ENCODE measurements at regions not wholly inside any gene's neighbourhood (a gene's known extent, or its start where the extent isn't known, plus 50 kb on each side); places are given as distances from the start of the nearest gene placed in this dataset.

DNA sequence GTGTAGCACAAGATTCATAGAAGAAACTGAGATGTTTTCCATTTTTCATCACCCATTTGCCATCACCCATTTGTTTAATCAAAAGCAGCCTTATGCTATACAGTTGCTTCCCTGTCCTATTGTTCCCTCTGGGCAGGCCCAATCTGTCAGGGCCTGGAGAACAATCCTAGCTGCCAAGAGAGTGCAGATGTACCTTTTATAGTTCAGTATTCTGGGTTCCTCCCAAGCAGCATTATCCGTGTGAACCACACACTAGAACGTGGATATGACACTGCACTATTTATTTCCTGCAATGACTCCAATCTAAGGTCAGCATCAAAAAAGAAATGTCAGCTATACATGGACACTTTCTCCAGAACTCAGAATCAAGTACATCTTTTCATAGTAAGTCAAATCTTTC lies 269.0 kb downstream of the ADGRA3 start:
- ATAC-seq: no peak
- Histone ChIP-seq H2AFZ (ENCODE audit: low read depth, low read length) (no peak overlapping the region), H3K9ac (ENCODE audit: insufficient read depth in 1 of 2, low read depth in 2 of 2, low read length in 2 of 2) (no peak overlapping the region), H4K20me1 (replicated peaks; ENCODE audit: control insufficient read depth, insufficient read depth, low read length) (no peaks in the 10 kb centered on the region), H3K4me3 (no peak overlapping the region), H3K27ac (ENCODE audit: extremely low read depth, low read depth, low read length) (no peak overlapping the region), H3K79me2 (ENCODE audit: control insufficient read depth, insufficient read depth, low read length) (no peaks in the 10 kb centered on the region), H3K4me2 (ENCODE audit: insufficient read depth, low read length) (no peak overlapping the region), H3K9me3 (replicated peaks; ENCODE audit: control insufficient read depth, insufficient read depth, low read depth, low read length) (no peaks in the 10 kb centered on the region), H3K4me1 (replicated peaks in 1 of 2; ENCODE audit: control insufficient read depth in 2 of 2, insufficient read depth in 2 of 2, low read length in 2 of 2) (no peaks in the 10 kb centered on the region), H3K27me3 (ENCODE audit: control insufficient read depth in 2 of 2, insufficient read depth in 2 of 2, low read length in 2 of 2) (no peaks in the 10 kb centered on the region), H3K36me3 (ENCODE audit: control insufficient read depth, insufficient read depth, low read length) (no peaks in the 10 kb centered on the region), H3K9me1 (ENCODE audit: control insufficient read depth, insufficient read depth, low read length) (no peaks in the 10 kb centered on the region)
- in situ Hi-C loops (cut with MboI) (no loop called here), intact Hi-C loops (cut with micrococcal nuclease) (no loop called here)
- 0% methylated on average over 2 of the region's 2 CpGs for WGBS (ENCODE audit: insufficient coverage, low coverage, missing lambda C conversion rate)
- BruUV-seq (replicated peaks): no TSS peak
- POLR2A ChIA-PET: no interaction called here
- CTCF ChIA-PET (ENCODE audit: low intra/inter-chr PET ratio): no interaction called here
- FAIRE-seq: no peak
- no peak for DNase-seq (ENCODE audit: extremely low read depth in 1 of 4, low spot score in 3 of 4)
- TF ChIP-seq THRAP3 (IDR thresholded peaks at IDR 0.05; ENCODE audit: borderline replicate concordance): no peak
- TF ChIP-seq RBM34 (IDR thresholded peaks at IDR 0.05; ENCODE audit: borderline replicate concordance, insufficient read depth, low read length): no peak
- TF ChIP-seq ZNF79 (CRISPR knock-in tag; IDR thresholded peaks at IDR 0.05; ENCODE audit: low read depth): no peak
- no peak for TF ChIP-seq ETV1 (tag; conservative IDR thresholded peaks at IDR 0.05; ENCODE audit: low read depth)
- no peak for TF ChIP-seq BACH1 (tag; IDR thresholded peaks at IDR 0.05)
- TF ChIP-seq ZNF584 (CRISPR knock-in tag; IDR thresholded peaks at IDR 0.05; ENCODE audit: low read depth): no peak
- TF ChIP-seq, protein P1, sequence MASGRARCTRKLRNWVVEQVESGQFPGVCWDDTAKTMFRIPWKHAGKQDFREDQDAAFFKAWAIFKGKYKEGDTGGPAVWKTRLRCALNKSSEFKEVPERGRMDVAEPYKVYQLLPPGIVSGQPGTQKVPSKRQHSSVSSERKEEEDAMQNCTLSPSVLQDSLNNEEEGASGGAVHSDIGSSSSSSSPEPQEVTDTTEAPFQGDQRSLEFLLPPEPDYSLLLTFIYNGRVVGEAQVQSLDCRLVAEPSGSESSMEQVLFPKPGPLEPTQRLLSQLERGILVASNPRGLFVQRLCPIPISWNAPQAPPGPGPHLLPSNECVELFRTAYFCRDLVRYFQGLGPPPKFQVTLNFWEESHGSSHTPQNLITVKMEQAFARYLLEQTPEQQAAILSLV (tag; IDR thresholded peaks at IDR 0.05): no peak
- no peak for TF ChIP-seq LEF1 (IDR thresholded peaks at IDR 0.05)
- TF ChIP-seq MTA3 (IDR thresholded peaks at IDR 0.05; ENCODE audit: borderline replicate concordance): no peak
- TF ChIP-seq ZNF165 (CRISPR knock-in tag; IDR thresholded peaks at IDR 0.05; ENCODE audit: borderline replicate concordance): no peak
- TF ChIP-seq NR2C1 (IDR thresholded peaks at IDR 0.05): no peak
- TF ChIP-seq NR2C1 (tag; IDR thresholded peaks at IDR 0.05): no peak
- TF ChIP-seq, protein P2, sequence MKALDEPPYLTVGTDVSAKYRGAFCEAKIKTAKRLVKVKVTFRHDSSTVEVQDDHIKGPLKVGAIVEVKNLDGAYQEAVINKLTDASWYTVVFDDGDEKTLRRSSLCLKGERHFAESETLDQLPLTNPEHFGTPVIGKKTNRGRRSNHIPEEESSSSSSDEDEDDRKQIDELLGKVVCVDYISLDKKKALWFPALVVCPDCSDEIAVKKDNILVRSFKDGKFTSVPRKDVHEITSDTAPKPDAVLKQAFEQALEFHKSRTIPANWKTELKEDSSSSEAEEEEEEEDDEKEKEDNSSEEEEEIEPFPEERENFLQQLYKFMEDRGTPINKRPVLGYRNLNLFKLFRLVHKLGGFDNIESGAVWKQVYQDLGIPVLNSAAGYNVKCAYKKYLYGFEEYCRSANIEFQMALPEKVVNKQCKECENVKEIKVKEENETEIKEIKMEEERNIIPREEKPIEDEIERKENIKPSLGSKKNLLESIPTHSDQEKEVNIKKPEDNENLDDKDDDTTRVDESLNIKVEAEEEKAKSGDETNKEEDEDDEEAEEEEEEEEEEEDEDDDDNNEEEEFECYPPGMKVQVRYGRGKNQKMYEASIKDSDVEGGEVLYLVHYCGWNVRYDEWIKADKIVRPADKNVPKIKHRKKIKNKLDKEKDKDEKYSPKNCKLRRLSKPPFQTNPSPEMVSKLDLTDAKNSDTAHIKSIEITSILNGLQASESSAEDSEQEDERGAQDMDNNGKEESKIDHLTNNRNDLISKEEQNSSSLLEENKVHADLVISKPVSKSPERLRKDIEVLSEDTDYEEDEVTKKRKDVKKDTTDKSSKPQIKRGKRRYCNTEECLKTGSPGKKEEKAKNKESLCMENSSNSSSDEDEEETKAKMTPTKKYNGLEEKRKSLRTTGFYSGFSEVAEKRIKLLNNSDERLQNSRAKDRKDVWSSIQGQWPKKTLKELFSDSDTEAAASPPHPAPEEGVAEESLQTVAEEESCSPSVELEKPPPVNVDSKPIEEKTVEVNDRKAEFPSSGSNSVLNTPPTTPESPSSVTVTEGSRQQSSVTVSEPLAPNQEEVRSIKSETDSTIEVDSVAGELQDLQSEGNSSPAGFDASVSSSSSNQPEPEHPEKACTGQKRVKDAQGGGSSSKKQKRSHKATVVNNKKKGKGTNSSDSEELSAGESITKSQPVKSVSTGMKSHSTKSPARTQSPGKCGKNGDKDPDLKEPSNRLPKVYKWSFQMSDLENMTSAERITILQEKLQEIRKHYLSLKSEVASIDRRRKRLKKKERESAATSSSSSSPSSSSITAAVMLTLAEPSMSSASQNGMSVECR (CRISPR knock-in tag; IDR thresholded peaks at IDR 0.05): no peak
- no peak for TF ChIP-seq RCOR1 (IDR thresholded peaks at IDR 0.05; ENCODE audit: borderline replicate concordance in 1 of 2, low read depth in 2 of 2, low read length in 2 of 2)

All from K562 (cell line).